GM06990 (cell line): ENCODE measurements at regions not wholly inside any gene's neighbourhood (a gene's known extent, or its start where the extent isn't known, plus 50 kb on each side); places are given as distances from the start of the nearest gene placed in this dataset.

Experiments
- DNase-seq: peaks from one replicate; pipeline ENCODE4 v3.0.0-alpha.2; 2011; ENCODE audit not compliant: insufficient read length; ENCODE audit errors: extremely low read depth
- H3K27me3 ChIP-seq: replicated peaks from 2 replicates; pipeline ENCODE4 v1.6.0; 2011; ENCODE audit warnings: low read length; ENCODE audit not compliant: control insufficient read depth, insufficient read depth
- H3K36me3 ChIP-seq: 2 replicates; pipeline ENCODE4 v1.5.1; 2011; ENCODE audit warnings: low read length; ENCODE audit not compliant: control insufficient read depth, insufficient read depth
- H3K4me3 ChIP-seq: replicated peaks from 2 replicates; pipeline ENCODE4 v1.5.1; 2011; ENCODE audit warnings: low read depth, mild to moderate bottlenecking, control low read depth, low read length
- CTCF ChIP-seq: IDR thresholded peaks from 2 replicates; pipeline ENCODE4 v1.5.1; 2011; ENCODE audit warnings: low read length, control low read depth, mild to moderate bottlenecking, inconsistent platforms; ENCODE audit not compliant: insufficient read depth, poor library complexity, severe bottlenecking

- no peak for TF ChIP-seq CTCF
Observed at GRCh38 chr13:109842212-109842920, 56.0 kb upstream of the IRS2 start.

GRCh38 chr13:109840893-109841287 is 54.5 kb upstream of the IRS2 start:
- no peaks in the 10 kb centered on the region; the same call in 1 of the 2 replicates for H3K27me3 ChIP-seq
- no peaks in the 10 kb centered on the region for H3K36me3 ChIP-seq
- no peak for DNase-seq
- no peak overlapping the region for H3K4me3 ChIP-seq
- no peak for TF ChIP-seq CTCF

More at GRCh38 chr13:109842212-109842920, 56.0 kb upstream of the IRS2 start:
- no peak for DNase-seq
- no peaks in the 10 kb centered on the region for H3K36me3 ChIP-seq
- no peaks in the 10 kb centered on the region; the same call in 1 of the 2 replicates for H3K27me3 ChIP-seq
- no peak overlapping the region for H3K4me3 ChIP-seq

GRCh38 chr13:109840201-109840892 is 54.0 kb upstream of the IRS2 start:
- DNase-seq: no peak

GRCh38 chr13:109836629-109837607 is 50.5 kb upstream of the IRS2 start:
- no peak overlapping the region for H3K4me3 ChIP-seq
- DNase-seq: no peak
- TF ChIP-seq CTCF: no peak
- H3K36me3 ChIP-seq: no peaks in the 10 kb centered on the region
- no peaks in the 10 kb centered on the region; the same call in 1 of the 2 replicates for H3K27me3 ChIP-seq

More at GRCh38 chr13:109840201-109840892, 54.0 kb upstream of the IRS2 start:
- no peaks in the 10 kb centered on the region; the same call in 1 of the 2 replicates for H3K27me3 ChIP-seq
- no peak for TF ChIP-seq CTCF
- H3K36me3 ChIP-seq: no peaks in the 10 kb centered on the region
- no peak overlapping the region for H3K4me3 ChIP-seq
